NT2/D1 (cell line): ENCODE measurements at regions not wholly inside any gene's neighbourhood (a gene's known extent, or its start where the extent isn't known, plus 50 kb on each side); places are given as distances from the start of the nearest gene placed in this dataset.

Source experiments
- DNase-seq: peaks from one replicate; pipeline ENCODE4 v3.0.0-alpha.2; 2011; ENCODE audit warnings: low read depth, low spot score
- H3K27me3 ChIP-seq: 2 replicates; pipeline ENCODE4 v1.6.0; 2011; ENCODE audit warnings: mild to moderate bottlenecking; ENCODE audit not compliant: insufficient read length, insufficient read depth
- H3K36me3 ChIP-seq: 2 replicates; pipeline ENCODE4 v1.6.1; 2011; ENCODE audit warnings: mild to moderate bottlenecking, low read length, mixed read lengths; ENCODE audit not compliant: insufficient read depth, insufficient read length
- H3K4me1 ChIP-seq: 2 replicates; pipeline ENCODE4 v1.5.1; 2011; ENCODE audit not compliant: insufficient read depth, insufficient read length
- H3K4me3 ChIP-seq: 2 replicates; pipeline ENCODE4 v1.5.1; 2011; ENCODE audit warnings: low read depth; ENCODE audit not compliant: insufficient read length
- H3K9ac ChIP-seq: 2 replicates; pipeline ENCODE4 v1.6.0; 2011; ENCODE audit warnings: low read depth; ENCODE audit not compliant: insufficient read length
- H3K9me3 ChIP-seq: 2 replicates; pipeline ENCODE4 v1.5.1; 2011; ENCODE audit warnings: mild to moderate bottlenecking, low read length; ENCODE audit not compliant: insufficient read depth
- SUZ12 ChIP-seq: IDR thresholded peaks from 2 replicates; pipeline ENCODE4 v1.6.1; 2011; ENCODE audit not compliant: insufficient read length, insufficient read depth; ENCODE audit errors: extremely low read depth
- YY1 ChIP-seq: IDR thresholded peaks from 2 replicates; pipeline ENCODE4 v1.6.1; 2011; ENCODE audit not compliant: insufficient read length, insufficient read depth
- ZNF274 ChIP-seq: IDR thresholded peaks from 2 replicates; pipeline ENCODE4 v1.6.1; 2011; ENCODE audit warnings: mild to moderate bottlenecking, low read depth, low read length

DNA sequence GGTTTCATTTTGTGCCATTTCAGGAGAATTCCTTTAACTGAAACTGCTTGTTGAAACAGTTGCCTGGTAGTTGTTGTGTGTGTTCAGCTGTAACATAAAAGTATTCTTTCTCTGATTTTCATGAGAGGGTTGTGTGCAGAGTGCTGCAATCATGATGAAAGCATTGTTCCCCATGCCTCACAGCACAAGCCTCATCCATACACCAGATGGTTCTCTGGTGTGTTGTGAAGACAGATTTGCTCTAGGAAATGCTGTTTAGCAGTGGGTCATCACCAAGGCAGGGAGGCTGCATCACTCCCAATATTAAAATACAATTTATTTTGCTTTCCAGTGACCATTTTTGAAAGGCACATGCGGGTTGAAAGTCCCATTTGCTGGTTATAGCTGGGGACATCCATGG, 404.4 kb downstream of the AACS start:
- TF ChIP-seq SUZ12 (no peak), ZNF274 (no peak), YY1 (no peak)
- Histone ChIP-seq H3K4me3 (no peak overlapping the region), H3K27me3 (no peaks in the 10 kb centered on the region), H3K9ac (no peak overlapping the region), H3K9me3 (no peaks in the 10 kb centered on the region), H3K36me3 (no peaks in the 10 kb centered on the region), H3K4me1 (no peaks in the 10 kb centered on the region)
- no peak for DNase-seq

DNA sequence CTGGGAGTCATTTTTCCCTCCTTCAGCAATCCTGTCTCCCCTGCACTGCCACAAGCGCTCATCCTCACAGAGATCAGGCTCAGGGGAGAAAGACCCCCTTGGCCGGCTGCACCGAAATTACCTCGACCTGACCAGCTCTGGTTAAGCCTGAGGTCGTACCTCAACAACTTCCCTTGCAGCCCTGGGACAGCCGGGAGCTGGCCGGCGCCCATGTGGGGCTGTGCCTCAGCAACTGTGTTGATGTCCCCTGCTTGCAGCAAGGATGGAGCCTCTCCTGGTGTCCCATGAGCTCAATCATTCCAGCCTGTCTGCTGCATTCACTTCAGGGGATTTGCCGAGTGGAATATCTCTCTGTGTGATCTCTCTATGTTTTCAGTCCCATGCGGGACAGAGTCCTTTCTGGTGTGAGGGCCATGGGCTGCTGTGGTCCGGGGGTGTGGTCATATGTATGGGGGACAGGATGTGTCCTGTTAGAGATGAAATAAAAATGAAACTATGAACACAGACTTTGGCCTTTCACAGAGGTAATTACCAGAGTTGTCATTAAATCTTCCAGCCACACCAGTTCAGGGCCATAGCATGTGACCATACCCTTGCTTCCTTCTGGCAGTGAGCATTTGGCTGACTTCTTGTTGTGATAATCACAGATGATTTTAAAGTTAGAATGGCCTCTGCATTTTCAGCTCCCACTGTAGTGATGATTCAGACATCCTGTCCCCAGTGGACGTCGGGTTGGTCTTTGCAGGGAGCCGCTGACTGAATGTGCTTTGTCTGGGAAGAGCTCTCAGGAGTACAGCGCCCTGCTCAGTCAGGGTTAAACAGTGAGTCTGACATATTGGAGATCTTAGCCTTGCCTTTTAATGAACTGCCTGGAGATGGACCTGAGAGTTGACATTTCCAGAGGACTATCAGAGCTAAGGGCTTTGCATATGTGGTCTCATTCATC, 405.9 kb downstream of the AACS start:
- TF ChIP-seq ZNF274 (no peak), YY1 (no peak), SUZ12 (no peak)
- DNase-seq, result no peak
- H3K36me3 ChIP-seq, result no peaks in the 10 kb centered on the region
- no peak overlapping the region for H3K4me3 ChIP-seq
- H3K27me3 ChIP-seq, result no peaks in the 10 kb centered on the region
- no peaks in the 10 kb centered on the region for H3K9me3 ChIP-seq
- H3K9ac ChIP-seq, result no peak overlapping the region
- H3K4me1 ChIP-seq, result no peaks in the 10 kb centered on the region

DNA sequence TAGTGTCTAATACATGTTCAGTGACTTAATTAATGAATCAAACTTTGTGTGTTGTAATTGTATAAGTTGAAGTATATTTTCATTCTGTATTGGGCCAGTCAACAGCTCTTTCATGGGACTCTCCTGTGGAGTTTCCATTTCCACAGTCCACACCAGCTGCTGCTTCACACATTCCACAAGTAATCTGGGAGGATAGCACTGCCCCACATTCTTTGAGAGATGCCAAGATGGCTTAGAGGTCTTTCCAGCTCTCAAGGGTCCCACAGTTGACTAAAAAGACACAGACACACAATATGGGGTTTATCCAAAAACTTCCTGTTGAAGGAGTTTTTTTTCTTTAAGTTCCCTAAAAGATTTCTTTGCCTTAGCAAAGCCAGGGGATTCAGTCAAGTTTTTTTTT, 408.3 kb downstream of the AACS start:
- Histone ChIP-seq H3K9me3 (no peaks in the 10 kb centered on the region), H3K4me1 (no peaks in the 10 kb centered on the region), H3K27me3 (no peaks in the 10 kb centered on the region), H3K36me3 (no peaks in the 10 kb centered on the region), H3K4me3 (no peak overlapping the region), H3K9ac (no peak overlapping the region)
- TF ChIP-seq YY1 (no peak), SUZ12 (no peak), ZNF274 (no peak)
- DNase-seq, result no peak

DNA sequence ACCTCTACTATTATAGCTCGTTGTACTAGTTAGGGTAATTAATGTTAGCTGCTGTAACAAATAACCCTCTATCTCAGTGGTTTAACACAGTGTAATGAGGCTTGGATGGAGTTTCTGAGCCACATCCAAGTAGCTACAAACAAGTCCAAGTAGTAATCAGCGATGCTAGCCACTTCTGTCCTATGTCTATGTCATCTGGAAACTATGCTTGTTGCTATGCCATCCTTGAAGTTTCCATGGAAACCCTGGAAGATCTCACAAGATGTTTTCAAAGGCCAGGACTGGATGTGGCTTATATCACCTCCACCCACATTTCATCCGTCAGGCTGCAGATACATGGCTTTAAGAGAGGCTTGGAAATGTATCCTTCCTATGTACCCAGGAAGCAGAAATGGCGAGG, 422.1 kb downstream of the AACS start:
- H3K36me3 ChIP-seq, result no peaks in the 10 kb centered on the region
- no peaks in the 10 kb centered on the region for H3K9me3 ChIP-seq
- H3K9ac ChIP-seq, result no peak overlapping the region
- no peak overlapping the region for H3K4me3 ChIP-seq
- TF ChIP-seq ZNF274 (no peak), SUZ12 (no peak), YY1 (no peak)
- no peak for DNase-seq
- no peaks in the 10 kb centered on the region for H3K4me1 ChIP-seq
- no peaks in the 10 kb centered on the region for H3K27me3 ChIP-seq

DNA sequence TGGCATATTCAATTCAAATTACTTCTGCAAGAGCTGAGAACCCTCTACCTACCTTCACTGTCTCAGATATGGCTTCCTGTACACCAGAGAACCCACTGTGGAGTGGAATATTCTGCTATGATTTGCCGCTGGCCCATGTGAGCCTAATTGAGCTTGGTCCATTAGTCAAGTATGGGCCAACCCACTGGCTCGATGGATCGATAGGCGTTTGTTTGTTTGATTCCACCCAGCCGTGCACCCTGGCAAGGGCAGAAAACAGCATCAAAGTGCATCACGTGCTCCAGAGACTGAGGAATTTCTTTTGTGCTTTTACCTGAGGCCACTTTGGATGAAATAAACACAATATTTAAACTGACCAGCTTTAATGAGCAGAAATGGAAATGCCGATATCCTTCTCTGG, 426.3 kb downstream of the AACS start:
- Histone ChIP-seq H3K36me3 (no peaks in the 10 kb centered on the region), H3K9me3 (no peaks in the 10 kb centered on the region), H3K27me3 (no peaks in the 10 kb centered on the region), H3K9ac (no peak overlapping the region), H3K4me1 (no peaks in the 10 kb centered on the region), H3K4me3 (no peak overlapping the region)
- TF ChIP-seq YY1 (no peak), SUZ12 (no peak), ZNF274 (no peak)
- DNase-seq, result no peak

DNA sequence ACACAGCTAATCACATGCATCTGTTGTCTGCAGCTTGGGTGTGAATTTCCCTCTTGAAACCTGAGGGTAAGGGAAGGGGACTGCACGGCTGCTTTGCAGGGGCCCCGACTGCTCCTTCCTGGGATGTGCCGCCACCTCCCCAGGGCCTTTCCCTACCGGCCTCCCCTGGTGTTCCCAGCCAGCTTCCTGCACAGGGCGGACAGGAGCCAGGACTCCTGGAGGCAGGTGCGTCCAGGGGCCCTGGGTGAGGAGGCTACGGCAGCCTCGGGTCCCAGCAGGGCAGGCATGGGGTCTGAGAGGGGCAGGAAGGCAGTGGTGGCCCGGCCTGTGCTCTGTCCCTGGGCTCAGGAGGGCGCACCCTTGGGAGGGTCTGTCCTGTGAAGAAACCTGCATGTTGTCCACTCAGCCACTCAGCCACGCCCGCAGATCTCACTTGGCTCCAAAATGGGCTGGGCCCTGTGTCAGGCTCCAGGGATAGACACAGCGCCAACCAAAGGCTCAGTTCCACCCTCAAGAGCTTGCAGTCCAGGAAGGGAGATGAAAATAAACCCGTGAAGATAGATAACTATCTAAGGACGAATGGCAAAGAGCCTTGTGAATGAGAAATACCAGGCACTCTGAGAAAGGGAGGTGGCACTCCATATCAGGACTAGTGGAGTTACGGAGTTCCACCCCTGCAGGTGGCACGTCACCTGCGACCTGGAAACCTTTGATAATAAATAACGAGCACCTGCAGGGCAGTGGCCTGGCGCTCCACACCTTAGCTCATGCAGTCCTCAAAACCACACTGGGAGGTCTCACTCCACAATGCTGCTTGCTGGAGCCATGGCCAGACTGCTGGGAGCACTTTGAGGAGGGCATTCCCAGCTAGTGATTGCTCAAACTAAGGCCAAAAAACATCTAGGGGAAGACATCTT, 427.4 kb downstream of the AACS start:
- Histone ChIP-seq H3K27me3 (no peaks in the 10 kb centered on the region), H3K9ac (no peak overlapping the region), H3K4me1 (no peaks in the 10 kb centered on the region), H3K36me3 (no peaks in the 10 kb centered on the region), H3K4me3 (no peak overlapping the region), H3K9me3 (no peaks in the 10 kb centered on the region)
- TF ChIP-seq YY1 (no peak), ZNF274 (no peak), SUZ12 (no peak)
- no peak for DNase-seq
